ENCODE measurements at regions not wholly inside any gene's neighbourhood (a gene's known extent, or its start where the extent isn't known, plus 50 kb on each side); places are given as distances from the start of the nearest gene placed in this dataset.

- no peak overlapping the region for H3K9ac ChIP-seq (ENCODE audit: insufficient read length, low read depth)
- no peak overlapping the region for H3K4me3 ChIP-seq (ENCODE audit: insufficient read length, low read depth)
- no peaks in the 10 kb centered on the region for H3K9me3 ChIP-seq (ENCODE audit: insufficient read depth, low read length)
- no peaks in the 10 kb centered on the region for H3K4me1 ChIP-seq (ENCODE audit: insufficient read depth, insufficient read length)
- no peaks in the 10 kb centered on the region for H3K36me3 ChIP-seq (ENCODE audit: insufficient read depth, insufficient read length, low read length)
- DNase-seq (ENCODE audit: low read depth, low spot score): no peak
- TF ChIP-seq YY1 (IDR thresholded peaks at IDR 0.05; ENCODE audit: insufficient read depth, insufficient read length): no peak
- no peak for TF ChIP-seq SUZ12 (IDR thresholded peaks at IDR 0.05; ENCODE audit: extremely low read depth, insufficient read depth, insufficient read length)
- no peak for TF ChIP-seq ZNF274 (IDR thresholded peaks at IDR 0.05; ENCODE audit: low read depth, low read length)
- H3K27me3 ChIP-seq (ENCODE audit: insufficient read depth, insufficient read length): no peaks in the 10 kb centered on the region
Measured at GRCh38 chr3:105944721-105945120, 75.9 kb upstream of the CBLB start.

GRCh38 chr3:105948101-105948500, 79.3 kb upstream of the CBLB start:
- Histone ChIP-seq H3K4me3 (ENCODE audit: insufficient read length, low read depth) (no peak overlapping the region), H3K9ac (ENCODE audit: insufficient read length, low read depth) (no peak overlapping the region), H3K36me3 (ENCODE audit: insufficient read depth, insufficient read length, low read length) (no peaks in the 10 kb centered on the region), H3K27me3 (ENCODE audit: insufficient read depth, insufficient read length) (no peaks in the 10 kb centered on the region), H3K9me3 (ENCODE audit: insufficient read depth, low read length) (no peaks in the 10 kb centered on the region), H3K4me1 (ENCODE audit: insufficient read depth, insufficient read length) (no peaks in the 10 kb centered on the region)
- TF ChIP-seq ZNF274 (IDR thresholded peaks at IDR 0.05; ENCODE audit: low read depth, low read length): no peak
- no peak for TF ChIP-seq YY1 (IDR thresholded peaks at IDR 0.05; ENCODE audit: insufficient read depth, insufficient read length)
- no peak for TF ChIP-seq SUZ12 (IDR thresholded peaks at IDR 0.05; ENCODE audit: extremely low read depth, insufficient read depth, insufficient read length)
- no peak for DNase-seq (ENCODE audit: low read depth, low spot score)

GRCh38 chr3:105950881-105951600, 82.2 kb upstream of the CBLB start:
- Histone ChIP-seq H3K4me3 (ENCODE audit: insufficient read length, low read depth) (no peak overlapping the region), H3K4me1 (ENCODE audit: insufficient read depth, insufficient read length) (no peaks in the 10 kb centered on the region), H3K9me3 (ENCODE audit: insufficient read depth, low read length) (no peaks in the 10 kb centered on the region), H3K9ac (ENCODE audit: insufficient read length, low read depth) (no peak overlapping the region), H3K27me3 (ENCODE audit: insufficient read depth, insufficient read length) (no peaks in the 10 kb centered on the region), H3K36me3 (ENCODE audit: insufficient read depth, insufficient read length, low read length) (no peaks in the 10 kb centered on the region)
- TF ChIP-seq SUZ12 (IDR thresholded peaks at IDR 0.05; ENCODE audit: extremely low read depth, insufficient read depth, insufficient read length): no peak
- TF ChIP-seq YY1 (IDR thresholded peaks at IDR 0.05; ENCODE audit: insufficient read depth, insufficient read length): no peak
- no peak for TF ChIP-seq ZNF274 (IDR thresholded peaks at IDR 0.05; ENCODE audit: low read depth, low read length)
- no peak for DNase-seq (ENCODE audit: low read depth, low spot score)

DNA sequence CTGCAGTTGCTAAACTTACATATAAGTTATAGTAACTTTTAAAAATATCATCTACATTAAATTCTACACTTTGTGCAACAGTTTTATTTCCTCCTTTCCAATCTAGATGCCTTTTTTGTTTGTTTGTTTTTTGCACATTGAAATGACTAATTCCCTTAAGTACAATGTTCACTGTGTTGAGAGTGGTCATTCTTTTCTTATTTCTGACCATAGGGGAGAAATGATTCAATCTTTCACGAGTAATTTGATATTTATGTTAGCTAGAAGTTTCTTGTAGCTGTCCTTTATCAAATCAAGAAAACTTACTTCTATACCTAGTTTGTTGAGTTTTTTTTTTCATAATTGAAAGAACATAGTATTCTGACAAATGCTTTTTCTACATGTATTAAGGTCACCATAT, 85.0 kb upstream of the CBLB start:
- no peaks in the 10 kb centered on the region for H3K9me3 ChIP-seq (ENCODE audit: insufficient read depth, low read length)
- H3K4me1 ChIP-seq (ENCODE audit: insufficient read depth, insufficient read length): no peaks in the 10 kb centered on the region
- TF ChIP-seq YY1 (IDR thresholded peaks at IDR 0.05; ENCODE audit: insufficient read depth, insufficient read length): no peak
- TF ChIP-seq ZNF274 (IDR thresholded peaks at IDR 0.05; ENCODE audit: low read depth, low read length): no peak
- TF ChIP-seq SUZ12 (IDR thresholded peaks at IDR 0.05; ENCODE audit: extremely low read depth, insufficient read depth, insufficient read length): no peak

GRCh38 chr3:105956306-105956705, 87.5 kb upstream of the CBLB start:
- no peaks in the 10 kb centered on the region for H3K36me3 ChIP-seq (ENCODE audit: insufficient read depth, insufficient read length, low read length)
- H3K4me1 ChIP-seq (ENCODE audit: insufficient read depth, insufficient read length): no peaks in the 10 kb centered on the region
- DNase-seq (ENCODE audit: low read depth, low spot score): no peak
- no peak overlapping the region for H3K9ac ChIP-seq (ENCODE audit: insufficient read length, low read depth)
- no peak overlapping the region for H3K4me3 ChIP-seq (ENCODE audit: insufficient read length, low read depth)
- no peaks in the 10 kb centered on the region for H3K27me3 ChIP-seq (ENCODE audit: insufficient read depth, insufficient read length)
- TF ChIP-seq SUZ12 (IDR thresholded peaks at IDR 0.05; ENCODE audit: extremely low read depth, insufficient read depth, insufficient read length) (no peak), YY1 (IDR thresholded peaks at IDR 0.05; ENCODE audit: insufficient read depth, insufficient read length) (no peak), ZNF274 (IDR thresholded peaks at IDR 0.05; ENCODE audit: low read depth, low read length) (no peak)
- H3K9me3 ChIP-seq (ENCODE audit: insufficient read depth, low read length): no peaks in the 10 kb centered on the region

More for the DNA sequence above, 85.0 kb upstream of the CBLB start:
- Histone ChIP-seq H3K27me3 (ENCODE audit: insufficient read depth, insufficient read length) (no peaks in the 10 kb centered on the region), H3K4me3 (ENCODE audit: insufficient read length, low read depth) (no peak overlapping the region), H3K9ac (ENCODE audit: insufficient read length, low read depth) (no peak overlapping the region), H3K36me3 (ENCODE audit: insufficient read depth, insufficient read length, low read length) (no peaks in the 10 kb centered on the region)
- DNase-seq (ENCODE audit: low read depth, low spot score): no peak

DNA sequence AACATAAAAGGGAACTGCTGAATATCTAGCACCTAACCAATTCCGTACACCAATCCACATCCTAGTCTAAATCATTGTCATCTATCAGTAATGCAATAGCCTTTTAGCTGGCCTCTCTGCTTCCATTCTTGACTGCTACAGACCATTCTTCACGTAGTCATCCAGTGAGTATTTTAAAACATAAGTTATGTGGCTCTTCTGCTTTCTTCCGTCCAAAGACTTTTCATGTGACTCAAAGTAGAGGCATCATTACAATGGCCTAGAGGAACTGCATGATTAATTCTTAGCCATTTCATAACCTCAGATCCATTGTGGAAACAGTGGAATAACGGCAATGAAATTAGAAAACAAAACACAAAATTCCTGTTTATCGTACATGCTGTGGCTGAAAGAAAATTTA, 88.9 kb upstream of the CBLB start:
- H3K27me3 ChIP-seq (ENCODE audit: insufficient read depth, insufficient read length): no peaks in the 10 kb centered on the region
- H3K36me3 ChIP-seq (ENCODE audit: insufficient read depth, insufficient read length, low read length): no peaks in the 10 kb centered on the region
- DNase-seq (ENCODE audit: low read depth, low spot score): no peak
- H3K4me1 ChIP-seq (ENCODE audit: insufficient read depth, insufficient read length): no peaks in the 10 kb centered on the region
- H3K9me3 ChIP-seq (ENCODE audit: insufficient read depth, low read length): no peaks in the 10 kb centered on the region
- H3K9ac ChIP-seq (ENCODE audit: insufficient read length, low read depth): no peak overlapping the region
- no peak for TF ChIP-seq SUZ12 (IDR thresholded peaks at IDR 0.05; ENCODE audit: extremely low read depth, insufficient read depth, insufficient read length)
- TF ChIP-seq ZNF274 (IDR thresholded peaks at IDR 0.05; ENCODE audit: low read depth, low read length): no peak
- TF ChIP-seq YY1 (IDR thresholded peaks at IDR 0.05; ENCODE audit: insufficient read depth, insufficient read length): no peak
- no peak overlapping the region for H3K4me3 ChIP-seq (ENCODE audit: insufficient read length, low read depth)

GRCh38 chr3:105958237-105959000, 89.6 kb upstream of the CBLB start:
- DNase-seq (ENCODE audit: low read depth, low spot score): no peak
- H3K9ac ChIP-seq (ENCODE audit: insufficient read length, low read depth): no peak overlapping the region
- H3K9me3 ChIP-seq (ENCODE audit: insufficient read depth, low read length): no peaks in the 10 kb centered on the region
- TF ChIP-seq YY1 (IDR thresholded peaks at IDR 0.05; ENCODE audit: insufficient read depth, insufficient read length): no peak
- TF ChIP-seq SUZ12 (IDR thresholded peaks at IDR 0.05; ENCODE audit: extremely low read depth, insufficient read depth, insufficient read length): no peak
- no peak for TF ChIP-seq ZNF274 (IDR thresholded peaks at IDR 0.05; ENCODE audit: low read depth, low read length)
- H3K36me3 ChIP-seq (ENCODE audit: insufficient read depth, insufficient read length, low read length): no peaks in the 10 kb centered on the region
- no peaks in the 10 kb centered on the region for H3K4me1 ChIP-seq (ENCODE audit: insufficient read depth, insufficient read length)
- H3K27me3 ChIP-seq (ENCODE audit: insufficient read depth, insufficient read length): no peaks in the 10 kb centered on the region
- H3K4me3 ChIP-seq (ENCODE audit: insufficient read length, low read depth): no peak overlapping the region
